Keratinocyte (primary cell): ENCODE measurements at regions not wholly inside any gene's neighbourhood (a gene's known extent, or its start where the extent isn't known, plus 50 kb on each side); places are given as distances from the start of the nearest gene placed in this dataset.

Source experiments
- DNase-seq: peaks from one replicate; pipeline ENCODE4 v3.0.0-alpha.2; 2011; ENCODE audit warnings: low read depth, missing footprints, low spot score
- FAIRE-seq: peaks from 2 replicates; lab custom pipeline; 2011; peaks lifted over from hg19 to GRCh38; lab: Jason Lieb, UNC
- H2AFZ ChIP-seq: 2 replicates; pipeline ENCODE4 v1.6.0; 2012; ENCODE audit warnings: low read length, control low read depth, inconsistent platforms; ENCODE audit not compliant: control insufficient read depth
- H3K27ac ChIP-seq: 2 replicates; pipeline ENCODE4 v1.5.1; 2011; ENCODE audit warnings: low read length; ENCODE audit not compliant: control insufficient read depth, insufficient read depth
- H3K27me3 ChIP-seq: 3 replicates; pipeline ENCODE4 v1.6.0; 2011; ENCODE audit warnings: low read length; ENCODE audit not compliant: control insufficient read depth, insufficient read depth; ENCODE audit errors: extremely low read depth
- H3K36me3 ChIP-seq, 2 experiments: 2 replicates in 1 of 2; 3 replicates in 1 of 2; pipeline ENCODE4 v1.5.1; 2011; ENCODE audit warnings: low read length in 2 of 2, mild to moderate bottlenecking in 1 of 2; ENCODE audit not compliant: control insufficient read depth in 2 of 2, insufficient read depth in 2 of 2; ENCODE audit errors: extremely low read depth in 1 of 2
- H3K4me1 ChIP-seq: 3 replicates; pipeline ENCODE4 v1.5.1; 2011; ENCODE audit warnings: low read length; ENCODE audit not compliant: control insufficient read depth, insufficient read depth; ENCODE audit errors: extremely low read depth
- H3K4me2 ChIP-seq: 3 replicates; pipeline ENCODE4 v1.6.0; 2011; ENCODE audit warnings: low read depth, low read length; ENCODE audit not compliant: control insufficient read depth, insufficient read depth; ENCODE audit errors: extremely low read depth
- H3K4me3 ChIP-seq, 3 experiments: fragments of 200-600 bp in 1 of 3; sonication (generic) in 1 of 3; 2 replicates in 2 of 3; 3 replicates in 1 of 3; pipeline ENCODE4 v1.5.1; 2011 to 2016; ENCODE audit warnings: low read length in 3 of 3, mild to moderate bottlenecking in 3 of 3, control low read depth in 2 of 3, inconsistent platforms in 1 of 3, low read depth in 1 of 3, mixed read lengths in 1 of 3, mixed run types in 1 of 3, moderate library complexity in 1 of 3; ENCODE audit not compliant: control insufficient read depth in 2 of 3, insufficient read depth in 2 of 3; ENCODE audit errors: extremely low read depth in 1 of 3
- H3K79me2 ChIP-seq: 2 replicates; pipeline ENCODE4 v1.6.0; 2012; ENCODE audit warnings: low read length; ENCODE audit not compliant: control insufficient read depth, insufficient read depth
- H3K9ac ChIP-seq: 3 replicates; pipeline ENCODE4 v1.6.0; 2011; ENCODE audit warnings: low read length; ENCODE audit not compliant: control insufficient read depth, insufficient read depth; ENCODE audit errors: extremely low read depth
- H3K9me1 ChIP-seq: 3 replicates; pipeline ENCODE4 v1.6.0; 2011; ENCODE audit warnings: low read length; ENCODE audit not compliant: control insufficient read depth, insufficient read depth; ENCODE audit errors: extremely low read depth
- H3K9me3 ChIP-seq: 2 replicates; pipeline ENCODE4 v1.5.1; 2012; ENCODE audit warnings: low read depth, low read length; ENCODE audit not compliant: control insufficient read depth
- H4K20me1 ChIP-seq: 3 replicates; pipeline ENCODE4 v1.6.0; 2011; ENCODE audit warnings: low read length; ENCODE audit not compliant: control insufficient read depth, insufficient read depth; ENCODE audit errors: extremely low read depth
- EZH2 ChIP-seq: IDR thresholded peaks from one replicate; pipeline ENCODE4 v1.6.1; 2012; ENCODE audit warnings: inconsistent platforms, mild to moderate bottlenecking, low read length, moderate library complexity
- dilution Hi-C: fragments of 300-500 bp; cut with MboI; formaldehyde crosslinking; loops from one replicate; pipeline ENCODE4 v1.7.0; 2020; ENCODE audit warnings: low sequenced_read_pairs; ENCODE audit not compliant: extremely low pct_ligation_motif_present
- TF ChIP-seq, protein P1 (sequence below), 3 experiments: IDR thresholded peaks in 1 of 3; conservative IDR thresholded peaks in 1 of 3; optimal IDR thresholded peaks in 1 of 3; 2 replicates in 2 of 3; 3 replicates in 1 of 3; pipeline versions ENCODE3 to v1.5.1; 2011; ENCODE audit warnings: low read length in 3 of 3, mild to moderate bottlenecking in 3 of 3, moderate library complexity in 2 of 3, control low read depth in 1 of 3, inconsistent platforms in 1 of 3; ENCODE audit not compliant: insufficient read depth in 2 of 3; ENCODE audit errors: extremely low read depth in 1 of 3

GRCh38 chr7:155959894-155960293, 147.6 kb upstream of the SHH start:
- no peaks in the 10 kb centered on the region for H4K20me1 ChIP-seq
- H3K27ac ChIP-seq: no peak overlapping the region

DNA sequence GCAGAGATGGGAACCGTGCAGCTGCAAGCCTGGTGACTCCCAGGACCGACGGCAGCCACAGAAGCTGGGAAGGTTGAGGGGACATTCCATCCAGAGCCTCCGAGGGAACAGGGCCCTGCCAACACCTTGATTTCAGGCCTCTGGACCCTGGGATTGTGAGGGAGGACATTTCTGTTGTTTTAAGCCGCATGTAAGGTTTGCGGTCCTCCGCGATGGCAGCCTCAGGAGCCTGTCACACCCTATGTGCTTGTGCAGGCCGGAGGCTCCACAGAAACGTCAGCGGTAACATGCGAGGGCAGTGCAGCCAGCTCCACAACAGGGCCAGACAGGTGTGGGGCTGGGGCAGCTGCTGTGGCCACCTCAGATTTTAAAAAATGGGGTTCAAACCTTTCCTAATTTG, 144.7 kb upstream of the SHH start:
- FAIRE-seq (no peak), DNase-seq (no peak)
- Histone ChIP-seq H3K79me2 (no peaks in the 10 kb centered on the region), H3K9me1 (no peaks in the 10 kb centered on the region), H4K20me1 (no peaks in the 10 kb centered on the region), H3K27me3 (no peaks in the 10 kb centered on the region), H3K9me3 (no peaks in the 10 kb centered on the region), H3K27ac (no peak overlapping the region), H3K4me1 (peaks cover 4% of the 10 kb centered on the region), H3K36me3 (no peaks in the 10 kb centered on the region), H3K4me3 (no peak overlapping the region), H2AFZ (no peak overlapping the region), H3K4me2 (no peak overlapping the region), H3K9ac (no peak overlapping the region)
- no peak for TF ChIP-seq EZH2
- TF ChIP-seq, protein P1, sequence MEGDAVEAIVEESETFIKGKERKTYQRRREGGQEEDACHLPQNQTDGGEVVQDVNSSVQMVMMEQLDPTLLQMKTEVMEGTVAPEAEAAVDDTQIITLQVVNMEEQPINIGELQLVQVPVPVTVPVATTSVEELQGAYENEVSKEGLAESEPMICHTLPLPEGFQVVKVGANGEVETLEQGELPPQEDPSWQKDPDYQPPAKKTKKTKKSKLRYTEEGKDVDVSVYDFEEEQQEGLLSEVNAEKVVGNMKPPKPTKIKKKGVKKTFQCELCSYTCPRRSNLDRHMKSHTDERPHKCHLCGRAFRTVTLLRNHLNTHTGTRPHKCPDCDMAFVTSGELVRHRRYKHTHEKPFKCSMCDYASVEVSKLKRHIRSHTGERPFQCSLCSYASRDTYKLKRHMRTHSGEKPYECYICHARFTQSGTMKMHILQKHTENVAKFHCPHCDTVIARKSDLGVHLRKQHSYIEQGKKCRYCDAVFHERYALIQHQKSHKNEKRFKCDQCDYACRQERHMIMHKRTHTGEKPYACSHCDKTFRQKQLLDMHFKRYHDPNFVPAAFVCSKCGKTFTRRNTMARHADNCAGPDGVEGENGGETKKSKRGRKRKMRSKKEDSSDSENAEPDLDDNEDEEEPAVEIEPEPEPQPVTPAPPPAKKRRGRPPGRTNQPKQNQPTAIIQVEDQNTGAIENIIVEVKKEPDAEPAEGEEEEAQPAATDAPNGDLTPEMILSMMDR (optimal IDR thresholded peaks at IDR 0.05 in 1 of 3, IDR thresholded peaks at IDR 0.05 in 1 of 3, conservative IDR thresholded peaks at IDR 0.05 in 1 of 3; ENCODE audit: extremely low read depth in 1 of 3, insufficient read depth in 2 of 3, low read length in 3 of 3): no peak
- dilution Hi-C loops: no loop called here

More at GRCh38 chr7:155959894-155960293, 147.6 kb upstream of the SHH start:
- Histone ChIP-seq H3K4me3 (no peak overlapping the region), H3K9me3 (no peaks in the 10 kb centered on the region), H2AFZ (no peak overlapping the region), H3K9me1 (no peaks in the 10 kb centered on the region), H3K4me2 (no peak overlapping the region), H3K9ac (no peak overlapping the region), H3K4me1 (peaks cover 6% of the 10 kb centered on the region), H3K79me2 (no peaks in the 10 kb centered on the region), H3K36me3 (no peaks in the 10 kb centered on the region), H3K27me3 (no peaks in the 10 kb centered on the region)
- dilution Hi-C loops: no loop called here
- FAIRE-seq (no peak), DNase-seq (no peak)
- TF ChIP-seq EZH2: no peak
- TF ChIP-seq, protein P1 (optimal IDR thresholded peaks at IDR 0.05 in 1 of 3, IDR thresholded peaks at IDR 0.05 in 1 of 3, conservative IDR thresholded peaks at IDR 0.05 in 1 of 3; ENCODE audit: extremely low read depth in 1 of 3, insufficient read depth in 2 of 3, low read length in 3 of 3): no peak
